GM18507 (cell line): ENCODE measurements at regions not wholly inside any gene's neighbourhood (a gene's known extent, or its start where the extent isn't known, plus 50 kb on each side); places are given as distances from the start of the nearest gene placed in this dataset.
"Not testable (repeated sequence)": the region's sequence is repeated elsewhere in the genome, so short reads cannot be mapped to it uniquely, and the experiment has no call there.

Experiments
- DNase-seq: peaks from one replicate; pipeline ENCODE4 v3.0.0; 2011; ENCODE audit warnings: low read depth; ENCODE audit not compliant: insufficient read length; ENCODE audit errors: extremely low spot score
- FAIRE-seq: peaks from 2 replicates; lab custom pipeline; 2011; peaks lifted over from hg19 to GRCh38; lab: Jason Lieb, UNC

DNA sequence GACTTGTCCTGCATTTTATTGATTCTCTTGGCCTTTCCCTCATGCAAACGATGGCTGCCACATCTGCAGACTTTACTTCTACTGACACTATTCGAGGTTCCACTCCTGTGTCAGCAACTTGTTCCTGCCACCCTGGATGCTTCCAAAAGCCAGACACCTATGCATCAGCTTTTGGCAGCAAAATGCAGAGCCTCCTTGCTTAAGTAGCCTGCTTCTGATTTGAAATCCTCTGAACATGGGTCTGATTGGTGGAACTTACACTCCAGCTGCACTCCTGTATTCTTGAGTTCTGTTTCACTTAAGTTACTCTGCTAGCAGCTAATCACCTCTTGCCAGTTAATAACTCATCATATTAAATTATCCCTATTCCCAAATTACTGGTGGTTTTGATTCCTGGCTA is 152.1 kb upstream of the FMN2 start:
- FAIRE-seq = no peak
- DNase-seq = no peak

DNA sequence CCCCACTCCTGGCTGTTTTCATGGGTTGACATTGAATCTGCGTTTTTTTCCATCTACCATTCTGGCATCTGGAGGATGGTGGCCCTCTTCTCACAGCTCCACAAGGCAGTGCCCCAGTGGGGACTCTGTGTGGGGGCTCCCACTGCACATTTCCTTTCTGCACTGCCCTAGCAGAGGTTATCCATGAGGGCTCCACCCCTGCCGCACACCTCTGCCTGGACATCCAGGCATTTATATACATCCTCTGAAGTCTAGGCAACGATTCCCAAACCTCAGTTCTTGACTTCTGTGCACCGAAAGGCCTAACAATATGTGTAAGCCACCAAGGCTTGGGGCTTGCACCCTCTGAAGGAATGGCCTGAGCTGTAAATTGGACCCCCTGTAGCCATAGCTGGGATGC is 147.9 kb upstream of the FMN2 start:
- DNase-seq = no peak
- FAIRE-seq = no peak

GRCh38 chr1:239944666-239945065 is 147.0 kb upstream of the FMN2 start:
- FAIRE-seq (no peak), DNase-seq (no peak)

DNA sequence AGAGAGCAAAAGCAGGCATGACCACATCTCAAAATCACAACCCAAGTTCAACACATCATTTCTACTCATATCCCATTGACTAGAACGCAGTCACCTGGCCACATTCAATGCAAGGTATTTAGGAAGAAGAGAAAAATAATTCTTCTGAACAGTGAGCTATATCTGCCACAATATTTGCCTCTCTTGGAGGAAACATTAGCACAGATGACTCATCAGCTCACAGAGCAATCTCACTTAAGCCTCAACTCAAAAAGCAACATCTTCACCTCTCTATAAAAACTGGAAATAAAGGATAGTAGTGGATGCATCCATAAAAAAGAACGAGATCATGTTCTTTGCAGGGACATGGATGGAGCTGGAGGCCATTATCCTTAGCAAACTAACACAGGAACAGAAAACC is 143.9 kb upstream of the FMN2 start:
- no peak for DNase-seq
- FAIRE-seq = no peak

DNA sequence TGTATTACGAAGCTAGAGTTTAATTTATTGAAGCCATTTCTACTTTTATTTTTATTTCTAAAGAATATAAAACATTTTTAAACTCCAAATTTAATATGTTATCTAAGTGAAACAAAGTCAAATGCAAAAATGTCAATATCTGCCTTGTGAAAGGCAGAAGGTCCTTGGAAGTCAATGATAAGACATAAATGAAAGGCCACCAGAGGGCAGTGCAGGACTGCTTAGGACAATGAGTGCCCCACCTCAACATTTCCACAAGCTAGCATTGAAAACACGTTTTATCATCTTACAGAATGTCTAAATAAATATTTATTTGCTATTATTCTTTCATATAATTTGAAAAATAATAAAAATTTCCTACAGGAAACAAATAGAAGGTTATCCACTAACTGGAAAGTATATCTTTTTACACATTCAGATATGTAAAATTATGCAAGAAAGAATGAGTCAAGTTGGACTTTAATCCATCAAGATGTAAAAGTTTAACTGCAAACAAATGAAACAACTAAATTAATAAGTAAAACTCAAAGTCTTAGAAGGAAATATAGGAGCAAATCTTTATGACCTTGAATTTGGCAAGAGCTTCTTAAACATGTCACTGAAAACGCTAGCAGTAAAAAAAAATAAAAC is 140.1 kb upstream of the FMN2 start:
- no peak for DNase-seq
- FAIRE-seq = no peak

- DNase-seq (no peak), FAIRE-seq (no peak)
Observed at GRCh38 chr1:239952348-239953308, 139.1 kb upstream of the FMN2 start.

DNA sequence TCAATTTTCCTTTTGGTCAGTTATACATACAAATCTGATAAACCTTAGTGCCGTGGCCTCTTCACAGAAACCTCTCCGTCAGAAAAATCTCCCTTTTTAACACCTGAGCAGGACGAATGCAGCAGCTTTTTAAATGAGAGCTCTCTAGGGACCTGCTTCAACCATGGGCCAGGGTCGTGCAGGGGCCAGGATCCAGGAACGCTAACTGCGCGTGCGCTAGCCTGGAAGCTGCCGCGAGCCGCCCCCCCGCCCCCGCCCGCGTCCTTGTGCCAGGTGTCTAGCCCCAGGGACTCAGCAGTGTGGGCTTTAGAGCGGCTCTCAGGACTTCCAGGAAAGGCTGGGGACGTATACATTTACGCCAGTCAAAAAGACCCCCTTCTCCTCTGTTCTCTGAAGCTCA is 136.8 kb upstream of the FMN2 start:
- DNase-seq = no peak
- no peak for FAIRE-seq

- FAIRE-seq (no peak), DNase-seq (no peak)
Observed at GRCh38 chr1:239955431-239955830, 136.3 kb upstream of the FMN2 start.

GRCh38 chr1:239956263-239956662 is 135.4 kb upstream of the FMN2 start:
- no peak for FAIRE-seq
- no peak for DNase-seq

DNA sequence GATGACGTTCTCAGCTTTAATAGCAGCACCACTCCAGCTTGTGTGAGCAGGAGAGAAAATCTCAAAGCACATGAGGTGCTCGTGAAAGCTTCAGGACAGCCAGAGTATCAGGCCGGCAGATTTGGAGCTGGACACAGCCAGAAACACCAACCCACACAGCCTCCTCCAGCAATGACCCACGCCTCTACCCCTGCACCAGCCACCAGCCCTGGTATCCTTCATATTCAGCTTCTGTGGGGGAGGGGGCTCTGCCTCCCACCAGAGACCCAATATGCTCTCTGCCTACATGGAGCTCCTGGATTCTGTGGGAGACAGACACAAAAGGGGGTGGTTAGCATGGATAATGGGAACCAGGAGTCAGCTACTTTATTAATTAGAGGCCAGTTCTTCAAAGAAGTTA is 133.6 kb upstream of the FMN2 start:
- no peak for DNase-seq
- no peak for FAIRE-seq

GRCh38 chr1:239960366-239960765 is 131.3 kb upstream of the FMN2 start:
- FAIRE-seq = no peak
- DNase-seq = no peak

DNA sequence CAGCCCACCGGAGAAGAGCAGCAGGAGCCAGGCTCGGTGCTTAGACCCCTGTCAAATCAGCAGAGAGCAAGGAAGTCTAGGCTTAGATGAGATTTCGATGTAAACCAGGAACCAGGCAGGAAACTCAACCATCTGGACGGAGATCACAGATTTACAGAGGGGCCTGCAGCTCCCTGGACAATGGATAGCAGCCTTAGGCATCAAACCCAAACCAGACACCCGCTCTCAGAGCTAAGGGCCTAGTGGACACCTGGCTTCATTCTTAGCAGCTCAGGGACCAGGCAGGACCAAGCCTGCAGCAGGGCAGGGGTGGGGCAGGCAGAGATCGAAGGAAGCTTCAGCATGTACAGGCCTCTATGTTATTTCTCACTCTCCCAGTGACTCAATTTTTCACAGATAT is 127.8 kb upstream of the FMN2 start:
- FAIRE-seq (no peak), DNase-seq (no peak)

DNA sequence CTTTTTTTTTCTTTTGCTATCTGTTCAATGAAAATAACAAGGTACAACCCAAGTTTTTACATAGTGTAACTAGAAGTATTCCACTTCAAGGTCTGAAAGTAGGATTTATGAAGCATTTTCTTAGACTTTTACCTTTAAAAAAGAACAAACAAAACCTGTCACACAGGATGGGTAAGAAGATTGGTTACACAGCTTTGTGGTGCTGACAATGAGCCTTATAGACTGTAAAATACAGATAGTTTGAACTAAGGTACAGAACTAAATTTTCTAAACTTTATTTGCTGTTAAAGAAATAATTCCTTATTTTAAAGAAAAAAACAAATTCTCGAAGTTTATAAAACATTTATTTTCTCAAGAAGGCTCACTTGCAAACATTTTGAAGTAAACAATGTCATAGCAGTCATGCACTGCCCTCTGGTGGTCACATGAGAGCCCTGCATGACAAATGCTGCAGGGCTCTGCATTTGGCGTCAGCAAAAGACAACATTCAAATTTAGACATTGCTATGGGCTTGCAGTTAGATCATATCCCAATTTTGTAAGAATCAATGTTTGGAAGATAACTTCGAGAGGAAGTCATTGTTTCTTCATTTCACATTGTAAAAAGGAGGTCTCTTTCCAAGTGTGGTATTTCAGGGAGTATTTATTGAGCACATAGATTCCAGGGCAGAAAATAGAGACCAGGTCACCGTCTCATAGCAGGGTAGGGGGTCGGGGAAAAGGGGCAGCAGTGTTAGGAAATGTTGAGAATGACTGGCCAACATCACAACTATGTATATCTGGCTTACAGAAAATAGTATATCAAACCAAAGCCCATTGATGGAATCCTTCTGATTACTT is 115.3 kb upstream of the FMN2 start:
- FAIRE-seq = peak; percentile 49
- DNase-seq = peak; percentile 18

GRCh38 chr1:239977416-239977815 is 114.3 kb upstream of the FMN2 start:
- FAIRE-seq (no peak), DNase-seq (no peak)

DNA sequence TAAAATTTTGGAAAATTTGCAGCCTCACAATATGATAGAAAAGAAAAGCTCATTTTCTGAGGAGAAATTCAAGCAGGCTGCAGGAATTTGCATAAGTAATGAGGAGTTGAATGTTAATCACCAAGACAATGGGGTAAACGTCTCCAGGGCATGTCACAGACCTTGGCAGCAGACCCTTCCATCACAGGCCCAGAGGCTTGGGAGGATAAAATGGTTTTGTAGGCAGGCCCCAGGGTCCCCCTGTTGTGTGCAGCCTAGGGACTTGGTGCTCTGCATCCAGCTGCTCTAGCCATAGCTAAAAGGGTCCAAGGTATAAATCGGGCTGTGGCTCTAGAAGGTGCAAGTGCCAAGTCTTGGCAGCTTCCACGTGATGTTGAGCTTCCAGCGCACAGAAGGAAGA is 112.2 kb upstream of the FMN2 start:
- FAIRE-seq (no peak), DNase-seq (no peak)

DNA sequence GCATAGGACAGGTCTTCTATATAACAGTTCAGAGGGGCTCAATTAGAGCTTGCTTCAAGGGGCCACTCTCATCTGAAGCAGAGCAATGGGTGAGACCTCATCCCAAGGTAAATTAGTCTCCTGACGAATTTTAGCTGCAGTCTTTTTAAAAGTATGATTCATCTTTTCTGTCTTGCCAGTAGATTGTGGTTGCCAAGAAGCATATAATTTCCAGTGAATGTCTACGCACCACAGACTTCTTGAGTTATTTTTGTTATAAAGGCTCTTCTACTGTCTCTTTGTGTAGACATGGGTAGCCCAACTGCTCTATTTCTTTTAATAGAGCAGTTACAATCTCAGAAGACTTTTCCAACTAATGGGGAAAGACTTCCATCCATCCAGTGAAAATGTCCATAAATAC is 108.9 kb upstream of the FMN2 start:
- FAIRE-seq (no peak), DNase-seq (no peak)

- DNase-seq (no peak), FAIRE-seq (no peak)
Observed at GRCh38 chr1:239985044-239985443, 106.6 kb upstream of the FMN2 start.

DNA sequence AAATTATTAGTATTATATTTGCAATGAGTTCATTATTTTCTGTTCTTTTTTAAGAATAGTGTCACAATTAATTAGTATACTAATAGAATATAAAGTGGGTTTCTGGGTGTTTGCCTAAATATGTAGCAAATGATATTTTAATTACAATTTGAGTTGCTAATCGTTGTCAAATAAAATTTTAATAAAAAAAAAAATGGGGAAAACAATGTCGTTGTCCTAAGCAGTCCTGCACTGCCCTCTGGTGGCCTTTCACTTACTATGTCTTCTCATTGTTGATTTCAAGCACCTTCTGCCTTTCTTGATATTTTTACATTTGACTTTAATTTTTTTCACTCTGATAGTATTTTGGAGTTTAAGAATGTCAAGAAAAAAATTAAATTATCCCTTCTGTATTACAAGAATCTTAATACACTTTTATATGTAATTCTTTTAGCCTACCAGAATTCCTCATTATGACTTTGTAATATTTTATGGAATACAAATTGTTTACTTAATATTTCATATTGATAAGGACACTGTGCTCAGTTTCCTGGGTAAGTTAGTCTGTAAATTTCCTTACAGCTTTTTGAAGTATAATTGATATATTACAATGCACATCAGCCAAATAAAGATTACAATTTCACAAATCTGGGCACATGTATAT is 104.5 kb upstream of the FMN2 start:
- DNase-seq (no peak), FAIRE-seq (peak; percentile 51)

DNA sequence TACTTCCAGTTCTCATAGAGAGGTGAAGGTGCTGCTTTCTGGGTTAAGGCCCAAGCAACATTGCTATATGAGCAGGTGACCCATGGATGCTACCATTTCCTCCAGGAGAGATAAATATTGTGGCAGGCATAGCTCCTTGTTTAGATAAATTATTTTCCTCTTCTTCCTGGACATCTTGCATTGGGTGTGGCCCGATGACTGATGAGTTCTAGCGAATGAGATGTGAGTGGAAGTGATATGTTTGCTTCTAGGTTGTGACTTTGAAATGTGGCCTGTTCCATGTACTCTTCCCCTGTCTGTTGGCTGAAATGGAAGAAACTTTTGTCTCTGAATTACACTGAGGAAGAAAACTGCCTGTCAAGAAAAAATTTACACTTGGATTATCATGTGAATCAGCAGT is 101.7 kb upstream of the FMN2 start:
- FAIRE-seq (no peak), DNase-seq (no peak)

- DNase-seq, FAIRE-seq: not testable (repeated sequence)
Observed at GRCh38 chr1:239992566-239992965, 99.1 kb upstream of the FMN2 start.
